NB4 (cell line): ENCODE measurements at regions not wholly inside any gene's neighbourhood (a gene's known extent, or its start where the extent isn't known, plus 50 kb on each side); places are given as distances from the start of the nearest gene placed in this dataset.

Experiments used
- DNase-seq: peaks from one replicate; pipeline ENCODE4 v3.0.0; 2010; ENCODE audit warnings: low read depth
- H3K4me3 ChIP-seq: one replicate; pipeline ENCODE4 v1.5.1; 2011; ENCODE audit warnings: mild to moderate bottlenecking, low read depth, low read length, moderate library complexity
- CTCF ChIP-seq: IDR thresholded peaks from one replicate; pipeline ENCODE4 v1.5.1; 2012; ENCODE audit warnings: low read depth, low read length
- MAX ChIP-seq: IDR thresholded peaks from 2 replicates; pipeline ENCODE4 v1.6.1; 2011; ENCODE audit warnings: low read depth, low read length
- MYC ChIP-seq: IDR thresholded peaks from 2 replicates; pipeline ENCODE4 v1.6.1; 2011; ENCODE audit warnings: low read depth, low read length
- POLR2A ChIP-seq: IDR thresholded peaks from 2 replicates; pipeline ENCODE4 v1.6.1; 2011; ENCODE audit warnings: mild to moderate bottlenecking; ENCODE audit not compliant: insufficient read length; ENCODE audit errors: extremely low read depth

DNA sequence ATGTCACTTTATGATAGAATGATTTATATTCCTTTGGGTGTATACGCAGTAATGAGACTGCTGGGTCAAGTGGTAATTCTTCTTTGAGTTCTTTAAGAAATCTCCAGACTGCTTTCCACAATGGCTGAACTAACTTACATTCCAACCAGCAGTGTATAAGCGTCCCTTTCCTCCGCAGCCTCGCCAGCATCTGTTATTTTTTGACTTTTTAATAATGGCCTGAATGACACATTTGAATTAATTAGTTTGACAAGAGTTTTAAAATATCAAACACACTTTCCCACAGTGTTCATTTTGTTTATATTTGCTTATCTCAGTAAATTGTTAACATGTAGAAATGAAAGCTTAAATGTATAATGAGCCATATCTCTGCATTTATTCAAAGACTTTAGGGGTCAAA is 116.8 kb downstream of the TES start:
- no peak overlapping the region for H3K4me3 ChIP-seq
- no peak for DNase-seq
- TF ChIP-seq CTCF (no peak), POLR2A (no peak), MYC (no peak), MAX (no peak)

- TF ChIP-seq MYC (no peak), CTCF (no peak), MAX (no peak), POLR2A (no peak)
- no peak for DNase-seq
- H3K4me3 ChIP-seq: no peak overlapping the region
These were observed 117.4 kb downstream of the TES start for GRCh38 chr7:116327752-116328151.

- TF ChIP-seq MYC (no peak), MAX (no peak), POLR2A (no peak), CTCF (no peak)
- DNase-seq: no peak
- no peak overlapping the region for H3K4me3 ChIP-seq
These were observed 117.8 kb downstream of the TES start for GRCh38 chr7:116328161-116328560.

- no peak overlapping the region for H3K4me3 ChIP-seq
- DNase-seq: no peak
- TF ChIP-seq MYC (no peak), MAX (no peak), POLR2A (no peak), CTCF (no peak)
These were observed 119.6 kb downstream of the TES start for GRCh38 chr7:116329686-116330503.

DNA sequence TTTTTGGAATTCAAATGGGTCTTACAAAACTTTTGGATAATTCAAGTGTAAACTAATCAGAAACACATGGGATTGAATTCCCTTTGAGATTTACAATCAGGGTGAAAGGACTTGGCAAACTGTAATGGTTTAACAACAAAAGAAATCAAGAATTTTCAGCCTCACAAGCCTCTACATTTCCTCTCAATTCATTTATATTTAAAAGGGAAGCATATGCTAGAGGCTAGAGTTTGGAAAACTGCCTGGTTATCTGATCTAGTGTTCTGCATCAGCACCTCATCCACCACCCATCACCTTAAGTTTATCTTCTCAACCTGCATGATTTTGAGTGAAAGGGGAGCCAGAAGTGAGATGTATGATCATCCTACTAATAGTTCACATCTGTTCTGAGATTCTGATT is 120.7 kb downstream of the TES start:
- TF ChIP-seq POLR2A (no peak), MAX (no peak), MYC (no peak), CTCF (no peak)
- H3K4me3 ChIP-seq: no peak overlapping the region
- DNase-seq: no peak
